Activated CD8-positive, alpha-beta memory T cell treated with anti-CD3 and anti-CD28 coated beads, Interleukin-2, amount 10 ng/mL, durations not matched to agents 7 days and 5 days (primary cell): ENCODE measurements at regions not wholly inside any gene's neighbourhood (a gene's known extent, or its start where the extent isn't known, plus 50 kb on each side); places are given as distances from the start of the nearest gene placed in this dataset.
A peak's percentile ranks its signal among the peaks of the same experiment; 100 is the strongest.

ENCODE experiments used
- ATAC-seq: fragments of 150-1000 bp; cut with Tn5 transposase; one replicate; pipeline ENCODE4 v1.10.0; 2021; ENCODE audit warnings: moderate library complexity
- CTCF ChIA-PET: fragments of 350-600 bp; sonication (Branson Sonifier 250); formaldehyde crosslinking; loops from one replicate; lab custom pipeline; 2021; ENCODE audit warnings: antibody characterized with exemption; lab: Charles Lee
- DNase-seq: peaks from one replicate; pipeline ENCODE4 v3.0.0-alpha.2; 2020
- H3K27ac Mint-ChIP-seq: one replicate; pipeline ENCODE4 v1.8.0; 2021; ENCODE audit warnings: mild to moderate bottlenecking, mixed read lengths
- H3K27me3 Mint-ChIP-seq: one replicate; pipeline ENCODE4 v1.8.0; 2021; ENCODE audit warnings: mixed read lengths
- H3K36me3 Mint-ChIP-seq: one replicate; pipeline ENCODE4 v1.8.0; 2021; ENCODE audit warnings: mild to moderate bottlenecking, mixed read lengths
- H3K4me1 Mint-ChIP-seq: one replicate; pipeline ENCODE4 v1.8.0; 2021; ENCODE audit warnings: mixed read lengths
- H3K4me3 Mint-ChIP-seq: one replicate; pipeline ENCODE4 v1.8.0; 2021; ENCODE audit warnings: mild to moderate bottlenecking, moderate library complexity, mixed read lengths
- H3K9me3 Mint-ChIP-seq: one replicate; pipeline ENCODE4 v1.8.0; 2022; ENCODE audit warnings: low read depth, mixed read lengths

DNA sequence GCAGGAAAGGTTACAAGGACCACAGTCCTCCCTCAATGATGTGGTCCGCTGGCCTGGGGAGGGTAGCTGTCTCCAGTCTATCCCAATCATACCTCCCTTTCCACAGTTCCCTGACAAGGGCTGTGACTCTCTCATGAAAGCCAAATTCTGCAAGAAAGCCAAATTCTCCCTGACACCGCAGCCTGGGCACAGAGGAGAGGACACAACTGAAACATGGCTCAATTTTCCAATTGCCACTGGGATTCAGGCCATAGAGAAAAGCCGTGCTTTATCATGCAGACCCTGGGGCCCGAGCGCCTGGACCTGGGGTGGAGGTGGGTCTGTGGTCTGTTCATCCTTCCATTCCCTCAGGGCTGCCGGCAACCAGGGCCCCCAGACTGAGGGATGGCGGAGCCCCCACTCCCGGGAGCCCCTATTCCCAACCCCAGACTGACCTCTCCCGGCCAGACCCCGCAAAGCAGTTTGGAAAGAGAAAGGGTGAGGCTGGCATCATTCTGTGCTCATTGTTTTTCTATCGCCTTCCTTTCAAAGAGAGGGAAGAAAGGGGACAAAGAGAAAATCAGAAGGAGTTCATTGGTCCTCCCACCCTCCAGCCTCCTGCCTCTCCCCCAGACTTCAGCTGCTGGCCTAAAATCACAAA, 239.5 kb downstream of the BUD13 start:
- H3K4me3 Mint-ChIP-seq, result no peak overlapping the region
- ATAC-seq (no peak), DNase-seq (no peak)
- H3K4me1 Mint-ChIP-seq, result no peaks in the 10 kb centered on the region
- no peaks in the 10 kb centered on the region for H3K9me3 Mint-ChIP-seq
- H3K27me3 Mint-ChIP-seq, result peaks cover 42% of the 10 kb centered on the region
- no peak overlapping the region for H3K27ac Mint-ChIP-seq
- H3K36me3 Mint-ChIP-seq, result no peaks in the 10 kb centered on the region
- CTCF ChIA-PET, result no interaction called here

DNA sequence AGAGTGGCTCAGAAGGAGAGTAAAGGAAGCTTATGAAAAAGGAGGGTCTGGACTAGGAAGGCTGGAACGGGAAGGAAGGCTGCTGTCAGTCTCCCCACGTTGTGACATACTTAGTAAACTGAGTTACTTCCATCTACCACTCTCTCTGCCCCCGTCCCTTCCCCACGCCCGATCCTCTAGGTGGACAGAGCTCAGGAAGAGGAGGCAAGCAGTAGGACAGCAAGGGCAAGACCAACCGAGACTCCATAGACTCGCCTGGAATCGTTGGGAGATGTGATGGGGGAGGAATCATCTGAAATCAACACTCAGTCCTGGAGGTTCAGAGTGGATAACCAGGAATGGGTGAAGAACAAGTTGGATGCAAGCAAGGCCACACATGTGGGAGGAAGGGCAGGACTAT, 240.7 kb downstream of the BUD13 start:
- H3K27ac Mint-ChIP-seq, result no peak overlapping the region
- no peaks in the 10 kb centered on the region for H3K9me3 Mint-ChIP-seq
- H3K4me1 Mint-ChIP-seq, result no peaks in the 10 kb centered on the region
- H3K27me3 Mint-ChIP-seq, result peaks cover 38% of the 10 kb centered on the region
- ATAC-seq (no peak), DNase-seq (no peak)
- CTCF ChIA-PET, result interaction anchor here (1.0 kb wide), 1 partner anchor 18 kb away, joined by 3 read pairs; no protein-coding TSS in a partner anchor
- H3K4me3 Mint-ChIP-seq, result no peak overlapping the region
- H3K36me3 Mint-ChIP-seq, result no peaks in the 10 kb centered on the region

GRCh38 chr11:116530705-116531104, 242.1 kb downstream of the BUD13 start:
- Mint-ChIP-seq H3K27ac (no peak overlapping the region), H3K36me3 (no peaks in the 10 kb centered on the region), H3K4me1 (no peaks in the 10 kb centered on the region), H3K27me3 (peaks cover 36% of the 10 kb centered on the region), H3K9me3 (no peaks in the 10 kb centered on the region), H3K4me3 (no peak overlapping the region)
- ATAC-seq (no peak), DNase-seq (no peak)
- CTCF ChIA-PET, result no interaction called here

- no peaks in the 10 kb centered on the region for H3K36me3 Mint-ChIP-seq
- CTCF ChIA-PET, result no interaction called here
Observed at GRCh38 chr11:116529271-116529670, 243.5 kb downstream of the BUD13 start.

DNA sequence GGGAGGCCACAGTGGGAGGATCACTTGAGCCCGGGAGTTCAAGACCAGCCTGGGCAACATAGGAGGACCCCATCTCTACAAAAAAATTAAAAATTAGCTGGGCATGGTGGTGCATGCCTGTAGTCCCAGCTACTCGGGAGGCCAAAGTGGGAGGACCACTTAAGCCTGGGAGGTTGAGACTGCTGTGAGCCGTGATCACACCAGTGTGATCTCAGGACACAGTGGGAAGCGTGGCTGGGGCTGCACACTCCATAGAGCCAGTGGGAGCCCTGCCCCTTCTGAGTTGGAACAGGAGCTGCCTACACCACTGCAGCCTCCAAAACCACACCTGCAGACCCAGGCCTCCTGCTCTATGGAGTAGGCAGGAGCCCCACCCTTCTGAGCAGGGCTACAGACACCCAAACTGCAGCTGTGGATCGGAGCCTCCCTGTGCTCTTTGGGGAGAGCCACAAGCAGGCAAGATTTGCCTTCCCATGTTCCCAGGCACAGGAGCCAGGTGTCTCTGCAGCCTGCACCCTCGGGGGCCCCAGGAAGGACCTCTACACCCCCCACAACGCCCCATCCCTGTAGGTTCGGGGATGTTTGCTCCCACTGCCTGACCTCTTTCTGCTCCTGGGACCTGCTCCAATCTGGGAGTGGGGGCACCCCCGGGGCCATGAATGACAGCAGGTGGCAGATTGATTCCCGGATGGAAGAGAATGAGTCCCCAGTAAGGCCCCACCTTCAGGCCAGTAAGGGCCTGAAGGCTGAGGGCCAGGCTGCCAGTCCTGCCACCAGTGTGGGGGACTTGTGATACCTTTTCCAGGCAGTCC, 245.4 kb downstream of the BUD13 start:
- no peak overlapping the region for H3K4me3 Mint-ChIP-seq
- CTCF ChIA-PET, result no interaction called here
- DNase-seq (no peak), ATAC-seq (no peak)
- H3K9me3 Mint-ChIP-seq, result no peaks in the 10 kb centered on the region
- H3K36me3 Mint-ChIP-seq, result no peaks in the 10 kb centered on the region
- peaks cover 33% of the 10 kb centered on the region for H3K27me3 Mint-ChIP-seq
- no peaks in the 10 kb centered on the region for H3K4me1 Mint-ChIP-seq
- H3K27ac Mint-ChIP-seq, result no peak overlapping the region

More at GRCh38 chr11:116529271-116529670, 243.5 kb downstream of the BUD13 start:
- ATAC-seq (no peak), DNase-seq (no peak)
- Mint-ChIP-seq H3K9me3 (no peaks in the 10 kb centered on the region), H3K27me3 (peaks cover 38% of the 10 kb centered on the region), H3K4me1 (no peaks in the 10 kb centered on the region), H3K4me3 (no peak overlapping the region), H3K27ac (no peak overlapping the region)

- no peaks in the 10 kb centered on the region for H3K4me1 Mint-ChIP-seq
- CTCF ChIA-PET, result no interaction called here
- H3K9me3 Mint-ChIP-seq, result no peaks in the 10 kb centered on the region
- ATAC-seq (no peak), DNase-seq (no peak)
- H3K27ac Mint-ChIP-seq, result no peak overlapping the region
- H3K36me3 Mint-ChIP-seq, result no peaks in the 10 kb centered on the region
- no peak overlapping the region for H3K4me3 Mint-ChIP-seq
- peaks cover 28% of the 10 kb centered on the region for H3K27me3 Mint-ChIP-seq
Observed at GRCh38 chr11:116525961-116526495, 246.8 kb downstream of the BUD13 start.

- CTCF ChIA-PET, result no interaction called here
- no peak for ATAC-seq
- H3K27me3 Mint-ChIP-seq, result peaks cover 17% of the 10 kb centered on the region
- no peak for DNase-seq
- H3K36me3 Mint-ChIP-seq, result no peaks in the 10 kb centered on the region
- H3K4me1 Mint-ChIP-seq, result peaks cover 8% of the 10 kb centered on the region
- no peak overlapping the region for H3K4me3 Mint-ChIP-seq
- H3K9me3 Mint-ChIP-seq, result no peaks in the 10 kb centered on the region
- no peak overlapping the region for H3K27ac Mint-ChIP-seq
Observed at GRCh38 chr11:116519499-116519898, 253.3 kb downstream of the BUD13 start.

- Mint-ChIP-seq H3K27me3 (peaks cover 17% of the 10 kb centered on the region), H3K4me1 (peaks cover 8% of the 10 kb centered on the region), H3K27ac (no peak overlapping the region), H3K4me3 (no peak overlapping the region), H3K9me3 (no peaks in the 10 kb centered on the region), H3K36me3 (no peaks in the 10 kb centered on the region)
- CTCF ChIA-PET, result no interaction called here
- DNase-seq (no peak), ATAC-seq (no peak)
Observed at GRCh38 chr11:116518141-116518540, 254.6 kb downstream of the BUD13 start.

DNA sequence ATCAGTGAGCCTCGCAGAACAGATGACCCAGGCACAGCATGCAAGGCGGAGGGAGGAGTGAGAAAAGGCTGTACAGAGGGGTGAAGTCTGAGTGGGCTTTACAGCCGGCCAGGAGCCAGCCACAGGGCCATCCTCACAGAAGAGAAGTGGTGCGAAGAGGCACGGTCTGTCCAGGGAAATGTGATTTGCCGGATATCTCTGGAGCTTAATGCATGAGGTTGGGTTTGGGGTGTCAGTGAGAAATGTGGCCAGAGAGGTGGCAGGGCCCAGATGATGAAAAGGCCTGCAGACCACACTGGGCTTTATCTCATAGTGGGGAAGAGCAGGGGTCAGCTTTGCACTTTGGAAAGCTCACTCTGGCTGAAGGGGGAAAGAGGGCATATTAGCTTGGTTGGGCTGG, 255.2 kb downstream of the BUD13 start:
- no peak overlapping the region for H3K4me3 Mint-ChIP-seq
- CTCF ChIA-PET, result no interaction called here
- peaks cover 17% of the 10 kb centered on the region for H3K27me3 Mint-ChIP-seq
- no peaks in the 10 kb centered on the region for H3K36me3 Mint-ChIP-seq
- no peaks in the 10 kb centered on the region for H3K9me3 Mint-ChIP-seq
- peaks cover 8% of the 10 kb centered on the region for H3K4me1 Mint-ChIP-seq
- DNase-seq (no peak), ATAC-seq (no peak)
- no peak overlapping the region for H3K27ac Mint-ChIP-seq

GRCh38 chr11:116517077-116517476, 255.7 kb downstream of the BUD13 start:
- Mint-ChIP-seq H3K4me1 (peaks cover 8% of the 10 kb centered on the region), H3K27ac (no peak overlapping the region), H3K36me3 (no peaks in the 10 kb centered on the region), H3K27me3 (peaks cover 12% of the 10 kb centered on the region), H3K4me3 (no peak overlapping the region), H3K9me3 (no peaks in the 10 kb centered on the region)
- DNase-seq, result no peak
- CTCF ChIA-PET, result no interaction called here
- ATAC-seq, result no peak

DNA sequence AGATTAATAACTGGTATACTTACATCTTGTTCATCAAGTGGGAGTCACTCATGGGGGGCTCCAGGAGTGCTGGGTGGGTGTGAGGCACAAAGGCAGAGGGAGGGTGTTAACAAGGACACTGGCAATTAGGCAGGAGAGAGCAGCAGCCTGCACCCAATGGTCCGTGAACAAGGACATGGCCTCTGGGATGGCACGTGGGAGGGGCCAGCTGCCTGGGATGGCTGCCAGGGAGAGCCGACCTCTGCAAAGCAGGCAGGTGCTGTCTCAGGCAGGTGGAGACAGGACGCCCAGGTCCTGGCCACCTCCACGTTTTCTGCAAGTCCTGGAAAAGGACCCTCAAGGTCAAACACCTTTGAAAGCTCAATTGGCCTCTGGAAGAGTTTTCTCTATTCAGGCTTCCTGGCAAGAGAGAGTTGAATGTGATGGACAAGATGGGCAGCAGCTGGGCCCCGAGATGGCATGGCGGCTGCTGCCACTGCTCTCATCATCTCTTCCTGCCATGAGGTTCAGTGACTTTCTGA, 257.1 kb downstream of the BUD13 start:
- H3K36me3 Mint-ChIP-seq, result no peaks in the 10 kb centered on the region
- peaks cover 8% of the 10 kb centered on the region for H3K4me1 Mint-ChIP-seq
- H3K27ac Mint-ChIP-seq, result no peak overlapping the region
- CTCF ChIA-PET, result interaction anchor here (1.3 kb wide), 1 partner anchor 176 kb away, joined by 3 read pairs; no protein-coding TSS in a partner anchor
- H3K9me3 Mint-ChIP-seq, result no peaks in the 10 kb centered on the region
- ATAC-seq (no peak), DNase-seq (peak; percentile 12)
- H3K27me3 Mint-ChIP-seq, result peaks cover 11% of the 10 kb centered on the region
- no peak overlapping the region for H3K4me3 Mint-ChIP-seq

DNA sequence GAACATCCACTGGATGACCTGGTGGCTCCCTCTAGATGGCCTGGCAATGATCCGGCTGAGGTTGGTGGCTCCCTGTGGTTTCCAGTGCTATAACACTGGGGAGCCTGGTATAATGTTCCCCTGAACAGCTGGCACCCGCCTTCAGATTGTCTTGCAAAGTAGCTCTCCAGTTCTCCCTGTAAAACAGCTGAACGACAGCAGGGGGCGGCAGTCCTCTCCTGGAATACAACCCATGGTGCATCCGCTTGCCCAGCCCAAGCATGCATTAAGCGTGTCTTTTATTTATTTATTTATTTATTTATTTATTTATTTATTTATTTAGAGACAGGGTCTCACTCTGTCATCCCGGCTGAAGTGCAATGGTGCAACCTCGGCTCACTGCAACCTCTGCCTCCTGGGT, 258.9 kb downstream of the BUD13 start:
- H3K27ac Mint-ChIP-seq, result no peak overlapping the region
- ATAC-seq (no peak), DNase-seq (peak; percentile 50)
- no peaks in the 10 kb centered on the region for H3K4me1 Mint-ChIP-seq
- peaks cover 7% of the 10 kb centered on the region for H3K27me3 Mint-ChIP-seq
- H3K4me3 Mint-ChIP-seq, result no peak overlapping the region
- no peaks in the 10 kb centered on the region for H3K36me3 Mint-ChIP-seq
- no peaks in the 10 kb centered on the region for H3K9me3 Mint-ChIP-seq
- CTCF ChIA-PET, result interaction anchor here (1.0 to 1.3 kb wide), 4 partner anchors 18 to 178 kb away, joined by 3 to 8 read pairs (median 4); no protein-coding TSS in a partner anchor

DNA sequence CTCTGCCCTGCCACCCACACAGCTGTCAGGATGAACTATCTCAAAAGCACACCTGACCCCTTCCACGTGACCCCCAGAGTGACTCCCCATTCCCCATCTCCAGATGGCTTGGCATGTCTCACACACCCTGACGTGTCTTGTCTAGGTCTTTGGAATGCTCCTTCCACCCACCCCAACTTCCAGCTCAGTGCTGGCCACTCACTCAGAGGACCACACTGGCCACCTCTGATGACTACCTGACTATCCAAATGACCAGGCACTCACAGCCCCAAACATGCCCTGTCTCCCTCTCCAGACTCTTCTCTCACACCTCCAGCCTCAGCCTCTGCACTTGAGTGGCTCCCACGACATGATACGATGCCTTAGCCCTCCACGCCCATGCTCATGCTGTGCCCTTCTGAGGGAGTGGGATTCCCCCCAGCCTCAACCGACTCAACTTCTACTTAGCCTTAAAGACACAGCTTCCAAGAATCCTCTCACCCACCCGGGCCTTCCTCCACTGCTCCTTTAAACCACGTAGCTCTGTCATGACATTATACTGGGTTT, 259.4 kb downstream of the BUD13 start:
- no peak overlapping the region for H3K27ac Mint-ChIP-seq
- H3K4me3 Mint-ChIP-seq, result no peak overlapping the region
- peaks cover 4% of the 10 kb centered on the region for H3K27me3 Mint-ChIP-seq
- H3K4me1 Mint-ChIP-seq, result no peaks in the 10 kb centered on the region
- no peaks in the 10 kb centered on the region for H3K9me3 Mint-ChIP-seq
- DNase-seq (no peak), ATAC-seq (no peak)
- CTCF ChIA-PET, result interaction anchor here (1.0 to 1.3 kb wide), 4 partner anchors 18 to 178 kb away, joined by 3 to 8 read pairs (median 4); no protein-coding TSS in a partner anchor
- no peaks in the 10 kb centered on the region for H3K36me3 Mint-ChIP-seq
